ENCODE measurements at regions not wholly inside any gene's neighbourhood (a gene's known extent, or its start where the extent isn't known, plus 50 kb on each side); places are given as distances from the start of the nearest gene placed in this dataset.

DNA sequence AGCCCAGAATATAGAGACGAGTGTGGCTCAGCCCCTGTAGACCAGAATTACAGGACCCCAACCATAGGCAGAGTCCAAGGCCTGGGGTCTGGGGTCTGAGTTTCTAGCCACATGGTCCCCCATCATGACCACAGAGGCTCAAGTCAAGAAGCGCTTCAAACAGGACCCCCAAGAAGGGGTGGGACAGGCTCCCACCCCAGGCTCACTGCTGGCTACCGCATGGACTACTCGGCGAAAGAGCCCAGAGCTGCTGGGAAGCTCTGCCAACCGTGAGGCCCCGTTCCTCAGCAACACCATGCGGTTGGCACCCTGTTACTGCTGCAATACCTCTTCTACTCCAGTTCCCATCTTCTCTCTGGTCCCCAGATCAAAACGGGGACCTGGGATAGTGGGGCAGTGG is 254.8 kb downstream of the TEX29 start:
- H3K36me3 Mint-ChIP-seq (ENCODE audit: unreplicated experiment), result no peaks in the 10 kb centered on the region
- no peak overlapping the region for H3K27ac Mint-ChIP-seq (ENCODE audit: unreplicated experiment)
- no peak overlapping the region for H3K4me3 Mint-ChIP-seq (ENCODE audit: unreplicated experiment)
- H3K9me3 Mint-ChIP-seq (ENCODE audit: unreplicated experiment), result peaks cover 25% of the 10 kb centered on the region
- no peaks in the 10 kb centered on the region for H3K27me3 Mint-ChIP-seq (ENCODE audit: unreplicated experiment)
- no peaks in the 10 kb centered on the region for H3K4me1 Mint-ChIP-seq (ENCODE audit: unreplicated experiment)
- DNase-seq (ENCODE audit: extremely low spot score, unreplicated experiment), result no peak
- TF ChIP-seq, protein P1, sequence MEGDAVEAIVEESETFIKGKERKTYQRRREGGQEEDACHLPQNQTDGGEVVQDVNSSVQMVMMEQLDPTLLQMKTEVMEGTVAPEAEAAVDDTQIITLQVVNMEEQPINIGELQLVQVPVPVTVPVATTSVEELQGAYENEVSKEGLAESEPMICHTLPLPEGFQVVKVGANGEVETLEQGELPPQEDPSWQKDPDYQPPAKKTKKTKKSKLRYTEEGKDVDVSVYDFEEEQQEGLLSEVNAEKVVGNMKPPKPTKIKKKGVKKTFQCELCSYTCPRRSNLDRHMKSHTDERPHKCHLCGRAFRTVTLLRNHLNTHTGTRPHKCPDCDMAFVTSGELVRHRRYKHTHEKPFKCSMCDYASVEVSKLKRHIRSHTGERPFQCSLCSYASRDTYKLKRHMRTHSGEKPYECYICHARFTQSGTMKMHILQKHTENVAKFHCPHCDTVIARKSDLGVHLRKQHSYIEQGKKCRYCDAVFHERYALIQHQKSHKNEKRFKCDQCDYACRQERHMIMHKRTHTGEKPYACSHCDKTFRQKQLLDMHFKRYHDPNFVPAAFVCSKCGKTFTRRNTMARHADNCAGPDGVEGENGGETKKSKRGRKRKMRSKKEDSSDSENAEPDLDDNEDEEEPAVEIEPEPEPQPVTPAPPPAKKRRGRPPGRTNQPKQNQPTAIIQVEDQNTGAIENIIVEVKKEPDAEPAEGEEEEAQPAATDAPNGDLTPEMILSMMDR (IDR thresholded peaks at IDR 0.05), result no peak

DNA sequence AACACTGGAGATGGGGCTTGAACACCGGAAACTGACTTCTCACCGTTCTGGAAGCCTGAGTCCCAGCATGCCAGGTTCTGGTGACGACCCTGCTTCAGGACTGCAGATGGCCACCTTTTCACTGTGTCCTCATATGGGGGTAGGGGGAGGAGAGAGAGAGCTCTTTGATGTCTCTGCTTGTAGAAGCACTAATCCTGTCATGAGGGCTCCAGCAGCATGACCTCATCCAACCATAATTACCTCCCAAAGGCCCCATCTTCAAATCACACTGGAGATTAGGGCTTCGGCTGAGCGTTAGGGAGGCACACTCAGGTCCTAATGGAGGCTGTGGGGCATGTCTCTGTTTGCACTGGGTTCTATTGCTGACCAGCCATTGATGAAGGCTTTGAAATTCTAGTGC is 255.3 kb downstream of the TEX29 start:
- Mint-ChIP-seq H3K4me1 (ENCODE audit: unreplicated experiment) (no peaks in the 10 kb centered on the region), H3K4me3 (ENCODE audit: unreplicated experiment) (no peak overlapping the region), H3K36me3 (ENCODE audit: unreplicated experiment) (no peaks in the 10 kb centered on the region), H3K27ac (ENCODE audit: unreplicated experiment) (no peak overlapping the region), H3K27me3 (ENCODE audit: unreplicated experiment) (no peaks in the 10 kb centered on the region), H3K9me3 (ENCODE audit: unreplicated experiment) (peaks cover 29% of the 10 kb centered on the region)
- DNase-seq (ENCODE audit: extremely low spot score, unreplicated experiment), result no peak
- TF ChIP-seq, protein P1 (IDR thresholded peaks at IDR 0.05), result no peak

DNA sequence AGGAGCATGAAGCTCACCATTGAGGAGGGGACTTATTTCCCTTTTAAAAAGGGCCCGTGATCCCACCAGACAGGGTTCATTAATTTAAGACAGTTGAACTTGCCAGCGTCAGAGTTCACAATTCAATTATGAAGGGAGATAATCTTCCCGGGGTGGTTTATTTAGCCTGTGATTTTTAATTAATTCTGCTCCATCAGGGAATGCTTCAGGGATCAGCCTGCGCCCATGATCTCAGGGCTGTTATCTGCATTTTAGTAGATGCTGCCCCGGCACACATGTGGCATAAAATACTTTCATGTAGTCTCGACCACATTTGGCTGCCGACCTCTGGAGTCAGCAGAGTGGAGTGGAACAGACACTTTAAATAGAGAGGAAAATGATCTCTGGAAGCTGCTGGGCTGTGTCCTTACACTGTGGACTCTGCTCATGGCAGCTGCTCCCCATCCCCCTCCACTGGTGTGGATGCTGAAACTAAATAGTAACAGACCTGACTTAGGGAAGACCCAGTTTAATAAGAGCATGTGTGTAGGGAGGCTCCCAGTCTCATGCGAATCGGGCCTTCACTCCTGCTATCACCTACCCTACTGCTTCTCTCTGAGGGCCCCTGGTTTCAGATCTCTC is 256.9 kb downstream of the TEX29 start:
- no peak overlapping the region for H3K27ac Mint-ChIP-seq (ENCODE audit: unreplicated experiment)
- H3K27me3 Mint-ChIP-seq (ENCODE audit: unreplicated experiment), result no peaks in the 10 kb centered on the region
- H3K4me1 Mint-ChIP-seq (ENCODE audit: unreplicated experiment), result no peaks in the 10 kb centered on the region
- peaks cover 38% of the 10 kb centered on the region for H3K9me3 Mint-ChIP-seq (ENCODE audit: unreplicated experiment)
- no peaks in the 10 kb centered on the region for H3K36me3 Mint-ChIP-seq (ENCODE audit: unreplicated experiment)
- no peak for DNase-seq (ENCODE audit: extremely low spot score, unreplicated experiment)
- TF ChIP-seq, protein P1 (IDR thresholded peaks at IDR 0.05), result no peak
- H3K4me3 Mint-ChIP-seq (ENCODE audit: unreplicated experiment), result no peak overlapping the region

DNA sequence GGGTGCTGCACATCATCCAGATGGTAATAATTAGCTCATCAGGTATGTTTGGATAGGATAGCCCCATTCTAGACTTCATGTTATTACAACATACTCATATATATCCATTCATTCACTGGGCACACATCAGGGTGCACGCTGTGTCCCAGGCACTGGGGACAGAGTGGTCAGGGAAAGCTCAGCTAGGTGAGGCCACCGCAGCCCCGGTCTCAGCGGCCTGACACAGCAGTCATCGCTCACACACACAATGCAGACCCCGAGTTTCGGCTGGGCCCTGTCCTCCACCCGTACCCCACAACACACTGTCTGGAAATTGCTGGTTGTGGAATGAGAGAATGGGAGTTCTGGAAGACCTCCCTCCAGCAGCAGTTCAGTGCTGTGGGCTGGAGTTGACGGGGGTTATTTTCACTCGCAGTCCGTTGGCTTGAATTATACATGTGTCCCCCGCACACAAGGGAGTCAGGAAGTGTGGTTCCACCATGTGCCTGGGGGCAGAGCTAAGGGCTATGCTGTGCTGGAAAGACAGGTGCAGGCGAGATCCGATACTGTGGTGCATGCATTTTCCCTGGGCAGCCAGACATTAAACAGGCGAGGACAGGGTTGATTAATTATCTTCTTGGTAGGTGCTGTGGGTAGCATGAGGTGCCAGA is 257.6 kb downstream of the TEX29 start:
- Mint-ChIP-seq H3K36me3 (ENCODE audit: unreplicated experiment) (no peaks in the 10 kb centered on the region), H3K4me3 (ENCODE audit: unreplicated experiment) (no peak overlapping the region), H3K4me1 (ENCODE audit: unreplicated experiment) (no peaks in the 10 kb centered on the region), H3K27me3 (ENCODE audit: unreplicated experiment) (no peaks in the 10 kb centered on the region), H3K9me3 (ENCODE audit: unreplicated experiment) (peaks cover 39% of the 10 kb centered on the region), H3K27ac (ENCODE audit: unreplicated experiment) (no peak overlapping the region)
- TF ChIP-seq, protein P1 (IDR thresholded peaks at IDR 0.05), result no peak
- no peak for DNase-seq (ENCODE audit: extremely low spot score, unreplicated experiment)

DNA sequence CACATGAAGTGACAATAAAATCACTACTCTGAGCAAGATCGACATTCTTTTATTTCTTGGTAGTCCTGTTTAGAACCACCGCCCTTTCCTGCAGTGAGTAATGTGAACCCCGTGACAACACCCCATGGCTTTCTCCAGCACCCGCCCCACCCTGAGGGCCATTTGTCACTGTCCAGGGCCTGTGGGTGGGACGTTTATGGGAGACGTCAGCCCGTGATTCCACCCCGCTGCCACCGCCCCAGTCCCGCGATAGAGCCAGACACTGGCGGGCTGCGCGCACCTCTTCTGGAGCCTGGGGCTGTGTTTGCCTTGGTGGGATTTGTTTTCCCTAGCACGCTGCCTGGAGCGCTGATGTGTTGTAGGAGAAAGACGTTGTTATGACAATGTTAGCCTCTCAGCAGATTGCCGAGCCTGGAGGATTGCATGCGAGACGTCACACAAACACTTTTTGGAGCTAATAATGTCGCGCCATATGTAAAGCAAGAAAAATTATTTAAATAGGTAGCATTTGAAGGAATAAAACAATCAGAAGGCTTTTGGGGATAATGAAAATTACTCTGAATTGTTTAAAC is 263.7 kb downstream of the TEX29 start:
- H3K4me1 Mint-ChIP-seq (ENCODE audit: unreplicated experiment), result no peaks in the 10 kb centered on the region
- TF ChIP-seq, protein P1 (IDR thresholded peaks at IDR 0.05), result no peak
- no peaks in the 10 kb centered on the region for H3K36me3 Mint-ChIP-seq (ENCODE audit: unreplicated experiment)
- H3K27me3 Mint-ChIP-seq (ENCODE audit: unreplicated experiment), result no peaks in the 10 kb centered on the region
- no peak overlapping the region for H3K27ac Mint-ChIP-seq (ENCODE audit: unreplicated experiment)
- no peak overlapping the region for H3K4me3 Mint-ChIP-seq (ENCODE audit: unreplicated experiment)
- no peak for DNase-seq (ENCODE audit: extremely low spot score, unreplicated experiment)
- peaks cover 40% of the 10 kb centered on the region for H3K9me3 Mint-ChIP-seq (ENCODE audit: unreplicated experiment)
